ENCODE measurements at regions not wholly inside any gene's neighbourhood (a gene's known extent, or its start where the extent isn't known, plus 50 kb on each side); places are given as distances from the start of the nearest gene placed in this dataset.

DNA sequence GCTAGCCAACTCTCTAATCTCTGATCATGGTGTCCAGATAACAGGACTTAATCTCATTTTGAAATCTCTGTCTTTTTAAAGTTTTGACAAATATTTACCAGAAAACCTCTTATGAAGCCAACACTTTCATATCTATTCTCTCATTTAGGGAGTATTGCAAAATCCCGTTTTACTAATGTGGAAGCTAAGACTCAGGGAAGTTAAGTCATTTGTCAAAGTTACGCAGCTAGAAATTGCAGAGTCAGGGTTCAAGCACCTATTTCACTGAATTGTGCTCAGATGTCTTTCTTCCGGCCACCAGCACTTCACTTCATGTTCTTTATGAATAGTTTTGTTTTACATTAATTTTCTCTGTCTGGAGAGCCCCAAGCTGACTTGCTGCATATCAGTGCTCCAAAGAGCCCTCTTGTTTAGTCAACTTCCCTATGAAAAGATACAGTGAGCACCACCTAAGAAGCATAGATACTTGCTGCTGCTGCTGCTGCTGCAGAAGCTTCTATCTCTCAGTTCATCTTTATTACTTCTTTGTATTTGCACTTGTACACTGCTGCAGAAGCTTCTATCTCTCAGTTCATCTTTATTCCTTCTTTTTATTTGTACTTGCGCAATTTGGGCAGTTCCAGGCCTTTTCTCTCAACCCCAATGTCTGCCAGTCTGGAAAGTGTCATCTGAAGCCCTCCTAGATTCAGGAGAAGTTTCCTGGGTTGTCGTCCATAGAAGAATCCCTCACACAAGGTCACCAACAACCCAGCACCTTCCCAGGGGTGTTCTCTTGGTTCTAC lies 329.7 kb downstream of the MAFB start:
- DNase-seq = no peak

DNA sequence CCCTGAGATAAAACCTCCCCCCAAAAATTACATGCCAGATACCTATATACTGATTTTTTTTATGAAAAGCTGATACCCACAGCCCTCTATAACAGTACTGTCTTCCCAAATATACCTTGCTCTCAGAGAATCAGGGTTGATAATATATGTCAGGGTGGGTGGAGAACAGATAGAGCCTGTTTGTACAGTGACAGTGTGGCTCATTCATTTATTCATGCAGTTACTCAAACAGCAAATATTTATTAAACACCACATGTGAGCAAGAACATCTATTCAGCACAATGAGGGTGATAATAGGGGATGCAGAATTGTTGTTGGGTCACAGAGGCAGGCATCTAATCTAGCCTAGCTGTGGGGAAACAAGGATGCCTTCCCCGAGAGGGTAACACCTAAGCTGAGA lies 334.2 kb downstream of the MAFB start:
- no peak for DNase-seq

DNA sequence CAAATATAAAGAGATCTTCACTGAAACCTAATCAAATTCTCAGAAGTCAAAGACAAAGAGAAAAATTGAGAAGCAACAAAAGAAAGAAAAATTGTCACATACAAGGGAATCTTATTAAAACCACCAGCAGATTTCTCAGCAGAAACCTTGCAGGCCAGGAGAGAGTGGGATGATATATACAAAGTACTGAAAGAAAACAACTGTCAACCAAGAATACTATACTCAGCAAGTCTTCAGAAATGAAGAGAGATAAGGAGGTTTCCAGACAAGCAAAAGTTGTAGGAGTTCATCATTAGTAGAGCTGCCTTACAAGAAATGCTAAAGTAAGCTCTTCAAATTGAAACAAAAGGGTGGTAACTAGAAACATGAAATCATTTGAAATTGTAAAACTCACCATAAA lies 345.6 kb downstream of the MAFB start:
- no peak for DNase-seq

DNA sequence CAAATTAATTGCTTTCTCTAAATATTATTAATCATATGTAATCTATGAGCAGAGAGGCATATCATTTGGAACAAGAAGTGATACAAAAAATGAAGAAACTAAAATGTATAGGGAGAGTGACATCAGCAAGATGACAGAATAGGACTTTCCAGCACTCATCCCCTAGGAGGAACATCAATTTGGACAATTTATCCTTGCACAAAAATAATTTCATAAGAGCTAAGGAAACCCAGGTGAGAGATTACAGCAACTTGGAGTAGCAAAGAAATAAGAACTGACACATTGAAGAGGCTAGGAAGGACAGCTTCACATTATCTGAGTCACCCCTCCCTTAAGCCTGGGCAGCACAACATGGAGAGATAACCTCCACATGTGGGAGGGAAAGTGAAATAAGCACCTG lies 347.5 kb downstream of the MAFB start:
- no peak for DNase-seq

DNA sequence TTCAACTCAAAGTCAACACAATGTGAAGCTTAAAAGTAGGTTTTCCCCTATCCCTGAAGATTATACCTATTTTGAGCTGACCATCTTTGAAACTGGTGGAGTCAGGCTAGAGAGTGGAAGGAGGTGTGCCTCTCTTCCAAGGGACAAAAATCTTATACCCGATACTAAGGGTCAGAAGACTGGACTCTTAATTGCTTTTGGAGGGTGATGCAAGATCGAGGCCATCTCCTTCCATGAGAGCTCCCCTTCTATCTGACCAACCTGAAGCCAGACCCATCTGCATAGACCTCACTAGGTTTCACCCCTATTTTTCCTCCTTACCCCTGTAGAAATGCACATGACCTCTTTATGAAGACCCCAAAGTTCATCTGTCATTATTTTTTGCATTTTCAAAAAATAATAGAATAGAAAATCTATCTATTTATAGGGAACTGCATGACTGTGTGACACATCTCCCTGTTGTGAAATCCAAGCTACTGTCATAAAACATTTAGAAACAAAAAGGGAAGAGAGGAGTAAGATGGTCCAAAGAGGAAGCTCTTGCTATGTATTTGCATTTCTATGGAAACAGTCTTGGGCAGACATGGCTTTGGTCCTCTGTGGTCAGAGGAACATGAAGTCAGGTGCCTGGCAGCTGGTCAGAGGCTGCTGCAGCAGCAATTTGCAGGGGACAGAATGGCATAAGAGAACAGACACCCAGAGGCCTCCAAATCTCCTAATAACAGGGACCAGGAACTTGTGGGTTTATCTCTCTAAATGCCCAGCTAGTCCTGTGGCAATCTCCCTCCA lies 349.2 kb downstream of the MAFB start:
- DNase-seq = no peak

- DNase-seq = no peak
Observed at GRCh38 chr20:40336533-40336932, 352.5 kb downstream of the MAFB start.

- no peak for DNase-seq
Observed at GRCh38 chr20:40335901-40336351, 353.1 kb downstream of the MAFB start.

GRCh38 chr20:40335437-40335836 lies 353.6 kb downstream of the MAFB start:
- DNase-seq = no peak

GRCh38 chr20:40333591-40333990 lies 355.4 kb downstream of the MAFB start:
- DNase-seq = no peak

DNA sequence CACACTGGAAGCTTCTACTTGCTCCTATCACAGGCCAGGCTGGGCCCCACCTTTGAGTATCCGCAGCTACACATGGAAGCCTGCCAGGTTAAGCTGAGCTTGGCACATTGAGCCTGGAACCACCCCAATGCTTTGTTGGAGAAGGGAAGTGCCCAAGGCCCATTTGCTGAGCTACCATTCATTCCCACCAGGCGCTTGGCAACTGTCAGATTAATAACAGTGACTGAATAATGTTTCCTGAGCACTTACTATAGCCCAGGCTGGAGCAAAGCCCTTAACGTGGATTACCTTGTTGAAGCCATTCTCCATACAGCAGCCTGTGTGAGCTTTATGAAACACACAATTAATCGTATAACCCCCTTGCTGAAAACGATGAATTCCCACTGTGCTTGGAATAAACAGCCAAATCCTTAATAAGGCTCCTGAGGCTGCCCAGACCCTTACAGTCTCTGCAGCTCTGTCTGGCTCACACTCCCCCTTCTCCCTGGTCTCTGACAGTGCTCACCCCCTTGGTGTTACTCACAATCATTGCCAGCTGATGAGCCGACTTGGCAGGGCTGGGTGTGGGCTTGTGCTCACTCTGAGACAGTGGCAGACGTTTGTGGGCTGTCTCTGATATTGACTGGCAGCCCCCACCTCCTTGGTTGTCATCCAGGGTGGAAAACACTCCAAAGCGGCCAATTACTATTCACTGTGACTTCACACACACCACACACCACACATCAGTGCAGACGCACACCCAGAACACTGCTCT lies 357.1 kb downstream of the MAFB start:
- DNase-seq = no peak

GRCh38 chr20:40331249-40331648 lies 357.8 kb downstream of the MAFB start:
- no peak for DNase-seq

DNA sequence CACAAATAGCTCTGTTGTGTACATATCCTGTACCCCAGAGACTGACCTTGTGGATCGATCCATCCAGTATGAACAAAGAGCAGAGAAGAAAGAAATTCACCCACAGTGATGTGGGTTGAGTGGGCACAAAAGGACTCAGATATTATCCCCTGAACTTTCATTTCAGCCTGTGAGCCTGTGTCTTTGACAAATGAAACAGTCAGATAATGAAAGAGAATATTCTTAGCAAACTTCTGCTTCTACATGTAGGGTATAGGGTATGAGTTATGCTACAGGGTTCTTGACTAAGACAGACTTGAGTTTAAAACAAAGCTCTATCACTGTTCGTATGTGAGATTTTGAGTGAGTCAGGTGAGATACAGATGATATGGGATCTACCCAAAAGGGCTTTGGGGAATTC lies 359.7 kb downstream of the MAFB start:
- DNase-seq = no peak

DNA sequence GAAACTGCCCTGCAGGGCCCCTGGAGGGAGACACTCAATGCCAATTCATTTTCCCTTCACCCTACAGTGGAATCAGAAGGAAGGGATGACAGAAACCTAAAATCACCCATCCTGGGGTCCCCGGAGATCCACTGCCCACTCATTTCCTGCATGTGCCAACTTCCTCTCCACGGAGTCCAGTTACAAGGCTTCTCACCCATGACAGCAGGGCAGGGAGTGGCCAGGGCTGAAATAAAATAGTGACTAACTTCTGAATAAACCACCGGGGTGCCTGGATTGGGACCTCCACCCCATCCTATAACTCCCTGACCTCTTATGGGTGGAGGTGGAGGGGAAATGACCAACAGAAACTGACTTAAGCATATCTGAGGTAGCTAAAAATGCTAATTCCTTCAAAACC lies 362.3 kb downstream of the MAFB start:
- DNase-seq = no peak

DNA sequence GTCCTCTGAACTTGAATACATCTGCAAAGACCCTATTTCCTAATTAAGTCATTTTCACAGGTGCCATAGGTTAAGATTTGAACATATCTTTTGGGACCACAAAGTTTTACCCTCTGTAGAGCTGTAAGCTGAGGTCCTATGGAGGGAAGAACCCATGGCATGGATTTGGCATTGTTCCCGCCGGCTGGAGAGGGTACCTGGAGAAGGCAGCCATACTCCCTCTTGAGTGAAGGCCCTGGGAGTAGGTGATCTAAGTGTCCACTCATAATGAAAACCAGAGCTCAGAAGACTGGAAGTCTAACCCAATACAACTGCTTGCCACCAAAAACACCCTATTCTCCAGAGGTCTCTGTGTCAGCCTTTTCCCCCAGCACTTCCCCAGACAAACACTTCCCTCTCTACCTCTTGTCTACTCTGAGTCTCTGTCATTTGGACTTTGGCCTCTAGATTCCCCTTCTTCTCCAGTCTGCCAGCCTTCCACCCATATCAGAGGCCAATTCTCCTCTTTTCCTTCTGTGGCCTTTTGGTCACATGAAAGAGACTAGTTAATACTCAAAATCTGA lies 363.9 kb downstream of the MAFB start:
- no peak for DNase-seq

DNA sequence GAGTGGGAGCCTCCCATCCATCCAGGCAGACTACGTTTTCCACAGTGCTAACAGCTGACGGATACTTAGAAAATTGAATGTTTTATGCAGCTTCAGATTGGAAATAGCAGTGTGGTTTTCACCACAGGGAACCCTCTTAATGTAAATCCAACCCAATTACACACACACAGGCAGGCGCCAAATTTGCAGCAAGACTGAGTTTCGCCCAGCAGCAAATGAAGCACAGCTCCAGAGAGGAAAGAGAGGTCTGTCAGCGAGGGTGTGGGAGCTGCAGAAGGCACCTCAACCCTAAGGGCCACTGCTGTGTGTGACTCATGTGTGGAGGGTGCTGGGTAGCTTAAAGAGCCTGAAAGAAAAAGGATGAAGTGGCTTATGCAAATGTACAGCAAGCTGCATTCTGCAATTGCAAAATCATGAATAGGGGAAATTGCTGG lies 365.7 kb downstream of the MAFB start:
- DNase-seq = no peak

GRCh38 chr20:40322941-40323340 lies 366.1 kb downstream of the MAFB start:
- DNase-seq = no peak

- no peak for DNase-seq
Observed at GRCh38 chr20:40320517-40321011, 368.5 kb downstream of the MAFB start.

DNA sequence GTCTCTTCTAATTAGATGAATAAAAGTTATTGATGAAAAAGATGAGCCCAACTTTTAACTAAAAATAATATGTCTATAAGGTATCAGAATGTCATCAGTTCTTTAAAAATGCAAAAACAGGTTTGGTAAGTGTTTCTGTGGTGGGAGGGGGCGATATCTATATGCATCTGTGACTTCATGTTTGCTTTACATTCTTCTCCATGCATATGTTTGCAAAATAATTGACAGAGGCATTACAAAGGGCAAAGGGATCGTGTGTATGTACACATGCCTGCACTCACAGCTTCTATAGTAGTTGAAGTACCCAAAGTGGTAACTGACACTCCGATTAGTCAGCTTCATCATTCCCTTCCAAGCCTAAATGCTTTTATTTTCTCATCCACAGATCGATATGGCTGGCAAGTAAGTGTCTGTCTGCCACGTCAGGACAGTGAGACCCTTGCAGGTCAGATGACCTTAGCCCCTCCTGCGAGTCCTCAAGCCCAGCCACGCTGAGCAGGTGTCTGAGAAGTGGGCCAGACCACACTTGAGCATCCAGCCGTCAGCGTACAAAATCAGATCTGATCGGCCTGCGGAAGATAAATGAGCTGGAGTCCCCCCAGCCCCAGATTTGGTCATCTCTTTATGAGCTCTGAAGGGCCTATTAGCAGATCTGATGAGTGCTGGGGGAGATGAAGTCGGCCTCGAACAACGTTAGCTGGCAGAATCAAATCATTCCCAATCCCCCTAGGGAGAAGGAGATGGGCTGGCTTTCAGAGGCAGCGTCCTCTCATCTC lies 369.1 kb downstream of the MAFB start:
- DNase-seq = no peak

DNA sequence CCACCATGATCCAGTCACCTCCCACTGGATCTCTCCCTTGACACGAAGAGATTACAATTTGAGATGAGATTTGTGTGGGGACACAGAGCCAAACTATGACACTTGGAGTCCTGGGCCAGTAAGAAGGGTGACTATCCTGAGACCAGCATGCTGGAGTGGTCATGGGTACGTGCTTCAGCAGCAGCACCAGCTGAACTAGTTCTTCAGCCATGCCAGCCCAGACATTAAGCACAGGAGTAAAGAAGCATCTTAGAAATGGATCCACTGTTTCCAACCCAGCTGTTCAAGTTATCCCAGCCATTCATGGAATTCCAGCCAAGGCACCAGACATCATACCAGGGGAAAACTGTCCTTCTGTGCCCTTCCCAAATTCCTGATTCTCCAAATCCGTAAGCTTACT lies 370.0 kb downstream of the MAFB start:
- no peak for DNase-seq

DNA sequence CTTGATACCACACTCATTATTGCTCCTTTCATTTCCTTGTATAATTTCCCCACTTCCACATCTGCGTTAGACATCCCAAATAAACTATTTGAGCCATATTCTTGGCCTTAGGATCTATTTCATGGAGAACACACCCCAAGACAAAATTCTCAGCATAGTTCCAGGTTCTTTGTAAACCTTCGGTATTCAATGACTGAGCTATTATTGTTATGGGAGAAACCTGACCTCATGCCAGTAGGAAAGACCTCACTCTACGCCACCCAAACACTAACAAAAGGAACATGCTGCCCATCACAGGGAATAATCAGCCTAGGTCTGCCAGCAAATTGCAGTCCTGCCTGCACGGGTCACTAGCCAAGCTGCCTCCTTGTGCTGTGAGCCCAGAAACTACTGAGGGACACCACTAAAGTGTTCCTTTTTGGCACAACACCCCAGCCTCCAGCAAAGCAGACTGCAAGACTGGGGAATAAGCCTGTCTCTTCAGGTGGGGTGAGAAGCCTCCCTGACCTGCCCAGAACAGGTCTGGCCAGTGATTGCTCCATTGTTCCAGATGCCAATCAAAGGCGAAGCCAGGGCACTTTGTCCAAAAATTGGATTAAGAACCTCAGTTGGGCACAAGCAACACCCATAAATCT lies 371.8 kb downstream of the MAFB start:
- DNase-seq = no peak

DNA sequence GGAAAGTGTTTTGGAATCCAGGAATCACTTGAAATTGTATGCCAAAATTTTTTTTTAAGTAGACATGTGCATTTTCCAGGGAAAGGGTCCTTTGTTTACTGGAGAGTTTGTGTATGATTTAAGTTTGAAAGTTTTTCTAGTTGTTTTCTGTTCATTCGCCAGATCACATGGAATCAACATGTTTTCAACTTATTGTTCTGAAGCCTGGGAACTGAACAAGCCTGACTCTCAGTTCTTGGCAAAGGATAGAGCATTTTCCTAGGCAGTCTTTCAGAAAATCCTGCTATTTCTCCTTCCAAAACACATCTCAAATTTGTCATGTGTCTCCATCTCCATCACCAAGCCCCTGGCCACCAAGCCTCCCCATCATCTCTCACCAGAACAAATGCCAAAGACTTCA lies 374.8 kb downstream of the MAFB start:
- no peak for DNase-seq

- no peak for DNase-seq
Observed at GRCh38 chr20:40313730-40314129, 375.3 kb downstream of the MAFB start.
